ENCODE measurements at regions not wholly inside any gene's neighbourhood (a gene's known extent, or its start where the extent isn't known, plus 50 kb on each side); places are given as distances from the start of the nearest gene placed in this dataset.

DNA sequence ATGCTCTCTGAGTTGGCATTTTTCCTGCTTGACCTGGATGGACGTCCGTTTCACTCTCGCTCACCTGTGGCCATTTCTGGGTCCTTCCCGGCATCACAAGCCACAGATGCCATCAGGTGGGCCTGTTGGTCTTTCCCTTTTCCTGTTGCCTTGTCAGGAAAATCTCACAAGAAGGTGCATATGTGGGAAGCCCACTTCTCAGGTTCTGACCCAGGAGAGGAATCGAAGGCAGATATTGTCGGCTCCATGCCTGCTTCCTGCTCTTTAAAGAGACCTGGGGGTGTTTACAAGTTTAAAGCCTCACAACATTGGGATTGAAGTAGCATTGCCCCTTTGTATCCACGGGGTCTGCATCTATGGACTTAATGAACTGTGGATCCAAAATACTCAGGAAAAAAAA, 357.9 kb downstream of the RPS24 start:
- DNase-seq (ENCODE audit: low read depth in 2 of 2) = no peak

- no peak for DNase-seq (ENCODE audit: low read depth in 2 of 2)
These were observed 358.5 kb downstream of the RPS24 start for GRCh38 chr10:78392197-78392596.

DNA sequence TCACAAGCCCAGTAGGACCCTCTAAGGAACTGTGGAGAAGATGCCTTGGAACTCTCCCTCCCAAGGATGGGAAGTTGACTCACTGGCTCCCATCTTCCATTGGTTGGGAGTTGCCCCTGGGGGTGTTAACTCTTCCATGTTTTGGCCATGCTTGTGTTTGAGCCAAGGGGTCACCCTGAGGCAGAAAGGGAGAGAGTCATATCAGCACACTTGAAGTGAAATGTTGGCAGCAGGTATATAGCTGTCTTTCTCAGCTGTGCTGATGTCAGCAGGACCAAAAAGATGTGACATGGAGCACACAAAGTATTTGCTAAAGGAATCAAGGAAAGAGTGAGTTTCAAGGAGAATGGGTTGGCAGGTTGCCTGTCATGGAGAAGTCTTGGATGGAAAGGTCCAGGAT, 359.4 kb downstream of the RPS24 start:
- no peak for DNase-seq (ENCODE audit: low read depth in 2 of 2)

- DNase-seq (ENCODE audit: low read depth in 2 of 2) = no peak
These were observed 360.4 kb downstream of the RPS24 start for GRCh38 chr10:78394047-78394446.

DNA sequence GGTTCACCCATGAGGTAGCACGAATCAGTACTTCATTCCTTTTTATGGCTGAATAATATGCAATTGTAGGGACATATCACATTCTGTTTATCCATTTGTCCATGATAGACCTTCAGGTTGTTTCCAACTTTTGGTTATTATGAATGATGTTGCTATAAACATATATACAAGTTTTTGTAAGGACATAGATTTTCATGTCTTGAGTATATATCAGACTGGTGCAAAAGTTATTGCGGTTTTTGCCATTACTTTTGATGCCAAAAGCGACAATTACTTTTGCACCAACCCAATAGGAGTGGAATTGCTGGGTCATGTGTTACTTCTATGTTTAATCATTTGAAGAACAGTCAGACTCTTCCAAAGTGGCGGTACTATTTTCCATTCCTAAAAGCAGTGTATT, 361.5 kb downstream of the RPS24 start:
- no peak for DNase-seq (ENCODE audit: low read depth in 2 of 2)

GRCh38 chr10:78396754-78397153, 363.1 kb downstream of the RPS24 start:
- DNase-seq (ENCODE audit: low read depth in 2 of 2) = no peak

- DNase-seq (ENCODE audit: low read depth in 2 of 2) = no peak
These were observed 364.1 kb downstream of the RPS24 start for GRCh38 chr10:78397786-78398185.

DNA sequence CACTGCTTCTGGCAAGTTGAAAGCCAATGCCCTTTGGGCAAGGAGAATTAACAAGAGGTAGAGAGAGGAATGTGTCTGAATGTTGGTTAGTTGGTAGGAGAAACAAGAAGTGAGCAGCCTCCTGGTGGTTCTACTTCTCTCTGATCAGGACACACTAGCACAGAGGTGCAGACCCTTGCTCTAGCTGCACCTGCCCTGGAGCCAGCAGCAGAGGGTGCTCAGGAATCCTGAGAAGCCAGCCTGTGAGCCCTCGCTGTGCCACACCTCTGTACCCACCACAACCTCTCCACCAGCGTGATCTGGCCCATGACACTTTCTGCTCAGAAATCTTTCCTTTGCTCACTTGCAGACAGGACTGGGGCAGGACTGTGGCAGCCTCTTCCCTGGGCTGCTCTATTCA, 364.7 kb downstream of the RPS24 start:
- no peak for DNase-seq (ENCODE audit: low read depth in 2 of 2)

DNA sequence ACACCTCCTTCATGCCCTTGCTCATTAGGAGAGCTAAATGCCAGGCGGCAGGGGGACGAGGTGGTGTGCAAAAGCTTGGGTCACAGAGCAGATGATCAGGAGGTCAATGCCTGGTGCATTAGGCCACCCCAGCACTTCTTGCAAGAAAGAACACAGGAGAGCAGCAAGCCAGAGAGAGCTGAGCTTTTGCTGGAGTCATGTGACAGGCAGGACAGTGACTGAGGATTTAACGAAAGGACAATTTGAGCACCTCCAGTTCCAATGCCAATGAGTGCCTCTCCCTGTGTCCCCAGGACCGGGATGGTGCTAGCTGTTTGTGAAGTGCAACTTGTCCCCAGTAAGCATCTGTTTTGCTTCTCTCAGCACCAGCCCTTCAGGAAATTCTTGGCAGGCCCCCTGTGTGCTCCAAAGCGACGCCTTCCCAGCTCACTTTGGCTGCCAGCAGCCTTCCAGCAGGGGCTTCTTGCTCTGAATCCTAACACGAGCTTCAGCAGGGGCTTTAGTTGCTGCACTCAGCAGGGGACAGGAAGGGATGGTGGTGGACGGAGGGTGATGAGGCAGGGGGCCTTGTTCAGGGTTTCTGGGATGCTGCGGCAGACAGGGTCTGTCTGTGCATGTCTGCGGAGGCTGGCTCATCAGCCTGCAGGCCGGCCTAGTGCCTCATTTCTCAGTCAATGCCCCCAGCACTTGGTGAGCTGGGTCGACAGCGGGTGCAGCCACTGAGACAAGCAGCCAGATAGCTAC, 368.1 kb downstream of the RPS24 start:
- no peak for DNase-seq (ENCODE audit: low read depth in 2 of 2)

DNA sequence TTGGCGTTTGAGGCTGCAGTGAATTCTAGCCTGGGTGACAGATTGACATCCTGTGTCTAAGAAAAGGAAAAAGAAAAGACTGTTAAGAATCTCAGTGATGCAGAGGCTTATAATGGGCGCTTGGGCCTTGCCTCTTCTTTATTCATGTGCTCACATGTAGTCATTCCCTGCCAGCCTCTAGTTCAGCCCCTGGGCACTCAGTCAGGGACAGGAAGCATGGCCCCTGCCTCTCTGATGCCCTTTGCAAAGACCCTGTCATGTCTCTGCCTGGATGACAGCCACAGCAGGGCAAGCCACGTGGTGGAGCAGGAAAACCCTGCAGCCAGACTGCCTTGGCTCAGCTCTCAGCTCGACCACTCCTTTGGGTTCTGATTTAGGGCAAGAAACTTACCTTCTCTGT, 368.9 kb downstream of the RPS24 start:
- DNase-seq (ENCODE audit: low read depth in 2 of 2) = no peak

DNA sequence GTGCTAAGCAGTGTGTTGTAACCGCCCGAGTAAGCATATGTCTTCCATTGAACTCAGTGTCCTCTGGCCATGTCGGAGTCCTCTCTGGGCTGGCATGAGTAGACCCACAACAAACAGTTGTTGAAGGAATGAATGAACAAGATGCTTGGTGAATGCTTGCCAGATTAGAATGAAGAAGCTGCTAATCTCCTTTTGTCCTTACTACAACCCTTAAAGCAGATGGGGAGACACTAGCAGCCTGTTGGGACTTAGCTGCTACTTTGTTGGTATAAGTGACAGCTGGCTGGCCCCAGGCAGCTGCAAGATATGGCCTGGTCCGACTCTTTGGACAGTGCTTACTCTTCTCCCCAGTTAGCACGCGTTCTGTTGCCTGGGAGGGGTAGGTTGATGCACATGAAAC, 370.1 kb downstream of the RPS24 start:
- DNase-seq (ENCODE audit: low read depth in 2 of 2) = no peak

- DNase-seq (ENCODE audit: low read depth in 2 of 2) = no peak
These were observed 370.6 kb downstream of the RPS24 start for GRCh38 chr10:78404296-78404695.

GRCh38 chr10:78405231-78405630, 371.6 kb downstream of the RPS24 start:
- no peak for DNase-seq (ENCODE audit: low read depth in 2 of 2)

- no peak for DNase-seq (ENCODE audit: low read depth in 2 of 2)
These were observed 372.1 kb downstream of the RPS24 start for GRCh38 chr10:78405736-78406135.

- DNase-seq (ENCODE audit: low read depth in 2 of 2) = no peak
These were observed 373.0 kb downstream of the RPS24 start for GRCh38 chr10:78406648-78407008.

GRCh38 chr10:78407009-78407711, 373.5 kb downstream of the RPS24 start:
- DNase-seq (ENCODE audit: low read depth in 2 of 2) = peak; percentile 33 to 42

- DNase-seq (ENCODE audit: low read depth in 2 of 2) = no peak
These were observed 374.3 kb downstream of the RPS24 start for GRCh38 chr10:78407966-78408365.

DNA sequence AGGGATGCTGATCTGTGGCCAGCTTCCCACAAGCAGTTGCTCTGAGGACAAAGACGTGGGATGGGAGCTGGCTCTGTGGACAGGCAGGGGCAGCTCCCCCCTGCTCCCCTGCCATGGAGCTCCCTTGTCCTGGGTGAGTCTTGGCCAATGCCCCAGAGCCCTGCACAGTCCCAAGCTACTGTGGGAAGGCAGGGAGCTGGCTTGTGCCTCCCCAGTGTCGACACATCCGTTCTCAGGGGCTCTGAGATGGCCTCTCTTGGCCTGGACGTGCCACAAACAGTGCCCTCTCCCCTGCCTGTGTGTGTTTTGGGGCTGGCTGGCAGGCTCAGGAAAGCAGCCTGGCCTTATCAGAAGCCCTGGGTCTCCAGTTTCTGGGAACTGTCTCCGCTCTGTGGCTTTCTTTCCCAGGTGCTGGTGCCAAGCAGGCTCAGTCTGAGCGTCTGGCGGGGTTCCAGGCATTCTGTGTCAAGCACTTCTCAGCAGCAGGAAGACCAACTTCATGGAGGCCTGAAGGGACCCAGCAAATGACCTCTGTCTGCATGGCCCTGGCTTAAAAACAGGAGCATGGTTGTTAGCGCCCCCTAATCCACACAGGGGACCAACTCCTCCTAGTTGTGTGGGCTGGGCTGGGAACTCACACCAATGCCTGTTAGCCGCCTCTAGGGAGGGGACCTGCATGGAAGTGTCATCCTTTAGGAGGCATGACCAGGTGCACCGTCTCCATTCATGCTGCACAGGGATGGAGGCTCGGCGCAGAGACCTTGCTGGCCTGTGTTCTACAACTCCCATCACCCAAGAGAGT, 375.2 kb downstream of the RPS24 start:
- DNase-seq (ENCODE audit: low read depth in 2 of 2) = no peak

DNA sequence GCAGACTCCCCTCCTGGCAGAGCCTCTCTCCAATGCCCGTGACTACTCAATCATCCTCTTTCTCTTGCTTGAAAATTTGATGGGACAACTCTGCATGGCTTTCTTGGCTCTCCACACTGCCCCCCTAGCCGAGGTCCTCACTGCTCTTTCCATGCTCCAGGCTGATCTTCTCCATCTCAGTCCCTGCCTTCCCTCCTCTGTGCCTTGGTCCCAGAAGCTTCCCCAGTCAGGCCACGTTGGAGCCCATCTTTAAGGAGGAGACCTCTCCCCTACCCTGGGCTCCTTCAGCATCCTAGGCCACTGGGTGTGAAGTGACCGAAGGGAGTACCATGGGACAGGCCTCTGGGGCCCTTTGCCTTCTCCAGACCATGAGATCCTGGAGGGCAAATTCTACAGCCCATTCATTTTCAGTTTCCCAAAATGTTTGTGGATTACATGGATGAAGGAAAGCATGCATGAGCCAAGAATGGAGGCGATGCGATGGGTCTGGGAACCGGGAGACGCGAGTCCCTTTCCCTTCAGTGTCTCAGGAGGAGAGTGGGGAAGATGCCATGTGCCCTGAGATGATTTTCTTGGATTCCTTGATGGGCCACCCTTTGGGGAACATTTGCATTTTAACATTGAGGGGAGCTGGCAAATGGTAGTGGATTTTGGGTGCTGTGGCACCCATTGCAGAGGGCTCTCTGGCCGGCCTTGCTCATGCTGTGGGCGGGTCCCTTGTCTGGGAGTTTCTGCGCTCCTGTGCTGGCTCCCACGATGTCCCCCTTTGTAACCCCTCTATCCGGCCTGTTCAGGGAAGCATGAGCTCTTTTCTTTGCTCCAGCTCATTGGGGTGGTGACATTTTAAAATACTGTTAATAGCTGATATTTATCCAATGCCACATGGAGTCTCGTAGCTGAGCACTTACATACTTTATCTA, 376.6 kb downstream of the RPS24 start:
- DNase-seq (ENCODE audit: low read depth in 2 of 2) = no peak

- DNase-seq (ENCODE audit: low read depth in 2 of 2) = no peak
These were observed 378.1 kb downstream of the RPS24 start for GRCh38 chr10:78411716-78412115.

GRCh38 chr10:78412605-78413004, 378.9 kb downstream of the RPS24 start:
- no peak for DNase-seq (ENCODE audit: low read depth in 2 of 2)
